HG02642 (cell line): ENCODE measurements at regions not wholly inside any gene's neighbourhood (a gene's known extent, or its start where the extent isn't known, plus 50 kb on each side); places are given as distances from the start of the nearest gene placed in this dataset.
"Not testable (repeated sequence)": the region's sequence is repeated elsewhere in the genome, so short reads cannot be mapped to it uniquely, and the experiment has no call there.

Source experiments
- ATAC-seq: cut with Tn5 transposase; IDR thresholded peaks from one replicate; pipeline ENCODE4 v1.9.1; 2021; ENCODE audit warnings: mild to moderate bottlenecking; ENCODE audit not compliant: unreplicated experiment, poor library complexity

DNA sequence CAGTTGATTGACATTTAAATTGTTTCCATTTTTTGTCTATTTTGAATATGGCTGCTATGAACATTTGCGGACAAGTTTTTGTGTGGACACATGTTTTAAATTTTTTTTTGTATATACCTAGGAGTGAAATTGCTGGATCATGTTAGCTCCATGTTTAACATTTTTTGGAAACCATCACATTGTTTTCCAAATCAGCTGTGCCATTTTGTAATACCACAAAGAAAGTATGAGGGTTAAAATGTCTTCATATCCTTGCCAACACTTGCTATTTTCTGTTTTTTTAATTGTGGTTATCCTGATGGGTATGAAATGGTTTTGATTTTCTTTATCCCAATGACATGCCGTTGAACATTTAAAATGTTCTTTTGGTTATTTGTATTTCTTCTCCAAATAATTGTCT lies 52.1 kb downstream of the CARTPT start:
- ATAC-seq = no peak

DNA sequence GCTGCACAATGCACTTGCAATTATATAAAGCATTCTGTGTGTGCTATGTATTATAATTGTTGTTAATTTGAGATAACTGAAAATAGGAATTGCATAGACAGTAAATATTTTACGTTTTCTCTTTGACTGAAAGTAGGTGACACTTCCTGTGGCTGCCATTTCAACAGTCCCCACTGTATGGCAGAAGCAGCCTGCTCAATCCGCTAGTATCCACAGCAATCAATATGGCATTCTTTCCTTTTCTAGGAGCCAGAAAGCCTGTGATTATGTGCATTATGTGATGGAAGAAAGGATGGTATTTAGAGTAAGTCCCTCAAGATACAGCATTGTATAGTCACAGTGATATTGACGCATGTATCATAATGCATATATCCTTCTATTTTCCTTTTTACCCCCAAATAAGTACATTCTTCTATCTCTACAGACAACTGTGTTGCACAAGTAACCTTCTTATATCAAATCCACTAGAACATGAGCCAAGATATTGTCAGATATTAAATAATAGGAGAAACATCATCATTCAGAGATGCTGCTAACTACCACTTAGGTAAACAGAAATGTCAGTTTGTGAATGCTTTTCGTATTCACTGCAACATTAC lies 59.7 kb downstream of the CARTPT start:
- ATAC-seq = no peak

DNA sequence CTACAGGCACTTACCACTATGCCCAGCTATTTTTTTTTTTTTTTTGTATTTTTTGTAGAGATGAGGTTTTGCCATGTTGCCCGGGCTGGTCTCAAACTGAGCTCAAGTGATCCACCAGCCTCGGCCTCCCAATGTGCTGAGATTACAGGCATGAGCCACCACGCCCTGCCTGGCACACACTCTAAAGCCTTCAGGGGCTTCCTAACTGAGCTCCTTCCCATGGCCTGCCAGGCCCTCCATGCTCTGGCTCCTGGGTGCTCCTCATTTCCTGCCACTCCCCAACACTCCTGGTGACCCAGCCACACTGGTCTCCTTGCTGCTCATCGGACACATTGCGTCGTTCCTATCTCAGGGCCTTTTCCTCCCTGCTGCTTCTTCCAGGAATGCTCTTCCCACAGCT lies 61.5 kb downstream of the CARTPT start:
- no peak for ATAC-seq

DNA sequence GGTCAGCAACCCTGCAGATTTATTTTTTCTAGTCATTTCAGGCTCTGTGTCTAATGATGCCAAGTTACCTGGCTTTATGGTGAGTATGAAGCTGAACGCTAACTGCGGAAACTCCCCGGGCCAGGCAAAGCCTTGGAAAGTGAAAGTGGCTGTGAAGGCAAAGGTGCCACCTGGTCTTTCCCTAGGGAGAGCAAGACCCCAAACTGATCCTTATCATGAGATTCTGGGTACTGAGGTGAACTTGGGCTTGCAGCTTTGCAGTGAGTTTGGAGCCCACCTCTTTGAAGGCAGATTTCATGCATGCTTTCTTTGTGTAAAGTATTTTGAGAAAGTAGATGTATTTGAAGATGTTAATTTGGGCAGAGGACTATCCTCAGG lies 63.3 kb downstream of the CARTPT start:
- peak; percentile 26 for ATAC-seq

DNA sequence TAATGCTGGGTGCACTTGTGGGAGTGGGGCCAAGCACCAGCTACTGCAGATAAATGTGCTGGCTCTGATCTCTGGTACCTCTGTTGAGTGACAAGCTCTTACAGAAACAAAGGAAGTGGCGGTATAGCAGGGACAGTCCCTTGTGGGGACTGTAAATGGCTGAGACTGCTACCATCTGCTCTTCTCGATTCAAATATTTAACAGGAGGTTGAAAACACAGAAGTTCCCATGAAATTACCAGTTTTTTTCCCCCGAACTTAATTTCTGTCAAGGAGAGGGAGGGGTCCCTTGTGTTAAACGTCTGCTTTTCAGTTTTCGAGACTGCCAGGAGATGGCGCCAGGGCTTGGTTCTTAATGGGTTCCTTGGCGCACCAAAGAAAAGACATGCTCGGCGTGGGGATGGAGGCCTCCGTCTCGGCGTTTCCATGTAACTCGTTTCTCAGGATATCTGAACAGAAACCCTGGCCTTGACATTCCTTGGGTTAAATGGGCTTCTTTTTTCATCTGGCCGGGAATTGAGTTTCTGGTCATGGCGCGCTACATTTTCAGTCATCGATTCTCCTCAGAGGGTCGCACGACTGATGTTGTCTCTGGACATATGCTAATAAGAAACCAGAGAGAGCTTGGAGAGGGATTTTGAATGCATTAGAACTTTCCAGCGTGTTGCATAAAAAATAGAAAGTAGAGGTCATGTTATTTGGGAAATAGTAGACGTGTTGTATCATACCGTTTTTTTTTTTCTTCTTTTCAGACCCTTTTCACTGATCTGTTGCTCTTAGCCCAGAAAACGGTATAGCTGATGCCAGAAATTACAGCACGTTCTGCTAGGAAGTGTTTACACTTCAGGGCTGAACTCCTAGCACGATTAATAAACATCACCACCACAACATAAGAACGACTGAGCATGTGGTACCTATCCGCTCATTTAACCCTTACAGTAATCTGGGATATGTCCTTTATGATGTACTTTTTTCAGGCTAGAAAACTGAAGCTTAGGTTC lies 64.0 kb downstream of the CARTPT start:
- ATAC-seq = peak; percentile 96

DNA sequence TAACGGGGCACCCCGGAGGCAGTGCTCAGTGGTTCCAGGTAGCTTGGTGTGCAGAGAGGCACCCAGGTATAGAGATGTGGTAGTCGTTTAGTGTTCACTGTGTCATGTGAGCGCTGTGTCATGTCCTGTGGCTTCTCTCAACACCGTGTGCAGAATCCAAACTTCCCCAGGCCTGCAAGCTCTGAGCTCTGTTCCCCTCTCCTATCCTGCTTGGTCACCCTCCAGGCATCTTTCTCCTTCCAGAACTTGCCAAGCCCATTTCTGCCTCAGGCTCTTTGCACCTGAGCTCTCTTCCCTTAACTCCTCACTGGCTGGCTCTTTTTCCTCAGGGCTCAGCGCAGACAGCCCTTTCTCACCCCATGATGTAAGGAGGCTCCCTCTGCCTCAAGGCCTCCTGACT lies 64.8 kb downstream of the CARTPT start:
- no peak for ATAC-seq

DNA sequence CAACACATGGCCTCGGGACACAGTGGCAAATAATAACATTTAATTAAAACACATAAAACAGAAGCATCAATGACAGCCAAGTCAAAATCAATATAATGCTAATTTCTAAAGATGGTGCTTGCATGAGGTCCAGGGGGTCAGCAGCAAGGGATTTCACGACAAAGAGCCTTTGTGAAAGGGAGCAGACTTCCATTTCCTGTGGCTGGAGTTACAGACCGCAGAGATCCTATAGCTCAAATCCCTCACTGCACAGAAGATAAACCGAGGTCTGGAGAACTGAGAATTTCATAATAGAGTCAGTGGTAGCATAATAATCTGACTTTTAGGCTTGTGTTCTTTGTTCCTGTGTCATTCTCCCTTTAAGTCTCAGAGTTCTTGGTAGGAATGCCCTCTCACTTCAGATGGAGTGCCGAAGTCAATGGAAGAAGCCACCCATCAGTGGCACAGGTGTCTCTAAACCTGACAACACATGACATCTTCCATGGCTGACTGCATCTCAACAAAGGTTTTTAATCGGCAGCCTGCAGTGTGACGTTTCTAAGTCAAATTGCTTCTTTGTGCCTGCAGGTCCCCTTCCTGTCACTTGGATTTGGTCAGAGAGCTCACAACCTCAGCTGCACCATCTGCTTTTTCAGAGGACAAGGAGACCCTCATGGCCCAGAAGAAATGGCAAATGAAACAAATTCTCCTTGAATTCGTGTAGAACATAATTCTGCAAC lies 67.4 kb downstream of the CARTPT start:
- no peak for ATAC-seq

DNA sequence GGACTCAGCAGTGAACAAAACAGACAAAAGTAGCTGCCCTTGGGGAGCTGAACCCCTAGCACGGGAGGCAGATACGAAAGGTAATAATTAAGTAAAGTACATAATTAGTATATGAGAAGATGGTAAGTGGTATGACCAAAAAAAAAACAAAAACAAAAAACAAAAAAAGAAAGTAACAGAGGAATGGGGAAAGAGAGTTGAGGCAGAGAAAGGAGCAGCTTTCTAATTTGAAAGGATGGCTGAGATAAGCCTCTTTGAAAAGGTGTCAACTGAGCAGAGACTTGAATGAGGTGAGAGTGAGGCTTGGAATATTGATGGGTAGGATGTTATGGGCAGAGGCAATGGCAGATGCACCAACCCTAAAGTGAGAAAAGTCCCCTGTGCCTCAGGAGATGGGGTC lies 69.7 kb downstream of the CARTPT start:
- ATAC-seq = no peak

DNA sequence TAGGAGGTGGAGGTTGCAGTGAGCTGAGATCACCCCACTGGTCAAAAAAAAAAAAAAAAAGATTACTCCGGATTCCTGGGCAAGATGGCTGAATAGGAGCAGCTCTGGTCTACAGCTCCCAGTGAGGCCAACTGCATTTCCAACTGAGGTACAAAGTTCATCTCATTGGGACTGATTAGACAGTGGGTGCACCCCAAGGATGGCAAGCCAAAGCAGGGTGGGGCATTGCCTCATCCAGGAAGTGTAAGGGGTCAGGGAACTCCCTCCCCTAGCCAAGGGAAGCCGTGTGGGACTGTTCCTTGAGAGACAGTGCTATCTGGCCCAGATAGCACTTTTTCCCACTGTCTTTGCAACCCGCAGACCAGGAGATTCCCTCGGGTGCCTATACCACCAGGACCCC lies 70.7 kb downstream of the CARTPT start:
- no peak for ATAC-seq

DNA sequence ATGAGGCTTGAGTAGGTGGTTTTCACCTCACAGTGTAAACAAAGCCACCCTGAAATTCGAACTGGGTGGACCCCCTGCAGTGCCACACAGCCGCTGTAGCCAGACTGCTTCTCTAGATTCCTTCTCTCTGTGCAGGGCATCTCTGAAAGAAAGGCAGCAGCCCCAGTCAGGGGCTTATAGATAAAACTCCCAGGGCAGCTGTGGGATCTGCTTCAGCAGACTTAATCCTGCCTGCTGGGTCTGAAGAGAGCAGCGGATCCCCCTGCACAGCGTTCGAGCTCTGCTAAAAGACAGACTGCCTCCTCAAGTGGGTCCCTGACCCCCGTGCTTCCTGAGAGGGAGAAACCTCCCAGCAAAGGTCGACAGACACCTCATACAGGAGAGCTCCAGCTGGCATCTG lies 71.4 kb downstream of the CARTPT start:
- ATAC-seq = no peak

DNA sequence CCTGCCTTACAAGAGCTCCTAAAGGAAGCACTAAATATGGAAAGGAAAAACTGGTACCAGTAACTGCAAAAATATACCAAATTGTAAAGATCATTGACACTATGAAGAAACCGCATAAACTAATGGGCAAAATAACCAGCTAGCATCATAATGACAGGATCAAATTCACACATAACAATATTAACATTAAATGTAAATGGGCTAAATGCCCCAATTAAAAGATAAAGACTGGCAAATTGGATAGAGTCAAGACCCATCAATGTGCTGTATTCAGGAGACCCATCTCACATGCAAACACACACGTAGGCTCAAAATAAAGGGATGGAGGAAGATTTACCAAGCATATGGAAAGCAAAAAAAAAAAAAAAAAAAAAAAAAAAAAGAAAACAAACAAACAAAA lies 73.0 kb downstream of the CARTPT start:
- ATAC-seq = not testable (repeated sequence)

DNA sequence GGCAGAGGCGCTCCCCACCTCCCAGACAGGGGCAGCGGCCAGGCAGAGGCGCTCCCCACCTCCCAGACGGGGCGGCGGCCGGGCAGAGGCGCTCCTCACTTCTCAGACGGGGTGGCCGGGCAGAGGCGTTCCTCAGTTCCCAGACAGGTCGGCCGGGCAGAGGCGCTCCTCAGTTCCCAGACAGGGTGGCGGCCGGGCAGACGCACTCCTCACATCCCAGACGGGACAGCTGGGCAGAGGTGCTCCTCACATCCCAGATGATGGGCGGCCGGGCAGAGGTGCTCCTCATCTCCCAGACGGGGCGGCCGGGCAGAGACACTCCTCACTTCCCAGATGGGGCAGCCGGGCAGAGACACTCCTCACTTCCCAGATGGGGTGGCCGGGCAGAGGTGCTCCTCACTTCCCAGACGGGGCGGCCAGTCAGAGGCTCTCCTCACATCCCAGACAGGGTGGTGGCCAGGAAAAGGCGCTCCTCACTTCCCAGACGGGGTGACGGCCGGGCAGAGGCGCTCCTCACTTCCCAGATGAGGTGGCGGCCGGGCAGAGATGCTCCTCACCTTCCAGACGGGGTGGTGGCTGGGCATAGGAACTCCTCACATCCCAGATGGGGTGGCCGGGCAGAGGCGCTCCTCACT lies 75.1 kb downstream of the CARTPT start:
- ATAC-seq = no peak

DNA sequence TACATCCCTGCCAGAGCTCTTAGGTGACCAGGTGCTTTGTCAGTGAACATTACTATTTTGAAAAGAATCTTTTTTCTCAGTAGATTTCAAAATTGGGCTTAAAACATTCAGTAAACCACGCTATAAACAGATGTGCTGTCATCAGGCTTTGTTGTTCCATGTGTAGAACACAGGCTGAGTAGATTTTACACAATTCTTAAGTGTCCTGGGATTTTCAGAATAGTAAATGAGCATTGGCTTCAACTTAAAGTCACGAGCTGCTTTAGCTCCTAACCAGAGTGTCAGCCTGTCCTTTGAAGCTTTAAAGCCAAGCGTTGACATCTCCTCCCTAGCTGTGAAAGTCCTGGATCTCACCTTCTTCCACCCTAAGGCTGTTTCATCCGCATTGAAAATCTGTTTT lies 83.6 kb downstream of the CARTPT start:
- no peak for ATAC-seq

DNA sequence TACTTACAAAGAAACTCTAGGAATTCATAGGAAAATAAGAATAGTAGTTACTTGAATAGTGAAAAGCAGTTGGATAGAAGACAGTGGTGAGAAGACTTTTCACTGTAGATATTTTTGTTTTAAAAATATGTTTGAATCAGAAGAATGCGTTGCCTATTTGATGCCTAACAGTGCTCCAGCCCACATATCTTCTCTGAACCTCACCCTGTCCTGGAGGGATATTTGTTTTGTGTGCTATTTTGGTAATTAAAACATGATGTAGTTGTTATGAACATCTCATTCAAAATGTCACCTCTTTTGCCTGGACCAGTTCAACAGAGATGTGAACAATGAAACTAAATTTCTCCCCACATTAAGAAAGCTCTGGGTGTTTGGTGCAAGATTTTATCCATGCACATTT lies 87.6 kb downstream of the CARTPT start:
- ATAC-seq = no peak

DNA sequence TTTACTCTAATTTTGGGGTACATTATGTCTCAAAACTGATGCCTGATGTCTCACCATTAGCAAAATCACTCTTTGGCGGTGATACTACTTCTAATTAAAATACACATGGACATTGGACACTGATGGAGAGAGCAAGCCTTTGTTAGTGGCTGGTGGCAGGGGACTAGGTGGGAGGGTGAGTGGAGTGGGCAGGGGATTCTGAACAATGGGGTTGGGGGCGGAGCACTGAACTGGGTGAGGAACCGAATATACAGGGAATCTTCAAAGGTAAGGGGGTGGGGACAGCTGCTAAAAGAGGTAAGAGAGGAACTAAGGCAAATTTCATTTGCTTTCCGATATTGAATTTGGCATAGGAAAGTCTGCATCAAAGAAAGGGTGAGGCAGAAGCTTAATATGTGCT lies 88.8 kb downstream of the CARTPT start:
- ATAC-seq = no peak

DNA sequence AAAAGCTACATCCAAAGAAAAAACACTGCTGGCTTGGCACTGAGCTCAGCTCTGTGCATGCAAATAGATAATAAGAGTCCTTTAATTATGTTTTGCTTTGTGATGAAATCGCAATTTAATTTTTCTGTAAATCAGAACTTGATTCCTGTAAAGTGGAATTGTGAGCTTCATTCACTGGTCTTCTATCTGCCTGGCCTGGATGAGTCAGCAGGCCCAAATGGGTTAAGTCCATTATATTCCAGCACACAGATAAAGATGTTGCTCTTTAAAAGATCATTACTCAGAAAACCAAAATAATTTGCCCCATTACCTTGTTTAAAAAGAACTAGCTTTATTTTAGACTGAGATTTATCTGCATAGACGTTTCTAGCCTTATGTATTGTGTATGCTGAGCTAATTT lies 90.4 kb downstream of the CARTPT start:
- ATAC-seq = no peak

DNA sequence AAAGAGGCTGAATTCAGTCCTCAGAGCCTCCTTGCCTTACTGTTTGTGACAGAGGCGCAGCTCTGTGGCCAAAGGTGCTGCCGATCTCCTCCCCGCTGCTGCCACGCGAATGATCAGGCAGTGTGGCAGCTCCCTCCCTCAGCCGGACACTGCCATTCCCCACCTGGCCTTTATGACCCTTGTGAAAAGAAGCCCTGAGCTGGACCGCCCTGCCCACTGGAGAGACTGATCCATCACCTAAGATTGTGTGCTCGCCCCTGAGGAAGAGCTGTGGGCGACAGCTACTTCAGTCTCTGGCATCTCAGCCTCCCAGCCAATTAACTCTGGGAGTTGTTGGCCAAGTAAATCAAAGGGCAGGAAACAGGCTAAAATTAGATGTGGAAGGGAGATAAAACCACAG lies 90.9 kb downstream of the CARTPT start:
- ATAC-seq = no peak

DNA sequence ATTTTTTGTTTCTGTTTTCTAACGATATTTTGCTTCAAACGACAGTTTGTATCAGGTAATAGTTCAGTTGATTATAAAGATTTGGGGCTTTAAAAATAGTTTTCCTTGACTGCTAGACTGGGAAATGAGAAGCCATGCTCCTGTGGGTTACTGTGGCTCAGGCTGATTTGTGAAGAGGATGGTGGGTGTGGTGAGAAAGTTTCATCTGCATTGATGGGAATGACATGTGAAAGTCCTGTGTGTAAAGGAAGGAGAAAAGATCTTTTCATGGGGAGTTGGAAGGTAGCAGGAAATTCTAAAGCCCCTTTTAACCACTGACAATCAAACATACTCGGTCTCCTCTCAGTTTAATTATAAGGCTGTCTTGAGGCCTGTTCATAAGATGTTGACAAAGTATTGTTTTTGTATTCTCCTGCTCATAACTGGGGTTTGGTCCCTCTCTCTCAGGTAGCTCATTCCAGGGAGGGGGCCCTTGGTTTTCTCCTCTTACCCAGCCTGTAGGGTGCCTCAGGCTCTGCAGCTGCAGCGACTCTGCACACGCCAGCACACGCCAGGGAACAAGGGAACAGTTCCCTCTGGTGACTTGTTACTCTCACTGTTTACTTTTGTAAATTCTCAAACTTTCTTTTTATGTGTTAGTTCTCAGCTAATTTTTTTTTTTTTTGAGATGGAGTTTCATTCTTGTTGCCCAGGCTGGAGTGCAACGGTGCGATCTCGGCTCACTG lies 91.6 kb downstream of the CARTPT start:
- no peak for ATAC-seq

DNA sequence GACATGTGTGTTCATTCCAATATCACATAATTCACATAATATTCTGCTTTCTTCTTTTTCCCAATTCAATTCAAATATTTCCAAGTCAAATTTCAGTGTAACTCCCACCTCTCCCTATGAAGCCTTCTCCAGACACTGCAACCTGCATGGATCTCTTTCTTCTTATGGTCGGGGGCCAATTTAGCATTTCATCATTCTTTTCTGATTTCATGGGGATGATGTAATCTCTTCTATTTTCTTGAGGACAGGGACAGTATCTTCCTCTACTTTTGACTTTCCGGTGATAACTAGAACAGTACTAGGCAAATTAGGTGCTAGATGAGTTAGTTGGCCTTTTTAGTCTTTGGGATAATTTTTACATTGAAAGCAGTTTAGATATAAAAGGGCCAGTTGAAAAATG lies 92.7 kb downstream of the CARTPT start:
- ATAC-seq = no peak

DNA sequence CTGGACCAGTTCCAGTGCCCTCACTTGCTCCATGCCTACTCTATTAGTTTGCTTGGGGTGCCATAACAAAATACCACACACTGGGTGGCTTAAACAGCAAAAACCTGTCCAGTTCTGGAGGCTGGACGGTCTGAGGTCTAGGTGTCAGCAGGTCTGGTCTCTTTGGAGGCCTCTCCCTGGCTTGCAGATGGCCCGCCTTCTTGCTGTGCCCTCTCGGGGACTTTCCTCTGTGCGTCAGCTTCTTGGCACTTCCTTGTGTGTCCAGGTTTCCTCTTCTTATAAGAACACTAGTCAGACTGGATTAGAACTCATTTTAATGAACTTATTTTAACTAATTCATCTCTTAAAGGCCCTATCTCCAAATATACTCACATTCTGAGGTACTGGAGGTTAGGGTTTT lies 97.2 kb downstream of the CARTPT start:
- no peak for ATAC-seq
